DND-41 (cell line): ENCODE measurements at regions not wholly inside any gene's neighbourhood (a gene's known extent, or its start where the extent isn't known, plus 50 kb on each side); places are given as distances from the start of the nearest gene placed in this dataset.

Experiments used
- ATAC-seq: fragments of 200-7000 bp; cut with Tn5 transposase; 3 replicates; pipeline ENCODE4 v1.9.1; 2021; ENCODE audit warnings: low read depth; ENCODE audit not compliant: insufficient read depth
- DNase-seq: peaks from one replicate; pipeline ENCODE4 v3.0.0-alpha.2; 2020
- H2AFZ ChIP-seq: 2 replicates; pipeline ENCODE4 v1.6.0; 2012; ENCODE audit warnings: low read depth, low read length
- H3K27ac ChIP-seq: 2 replicates; pipeline ENCODE4 v1.5.1; 2012; ENCODE audit warnings: low read length, inconsistent platforms
- H3K27me3 ChIP-seq: fragments of 200-600 bp; sonication (generic); 2 replicates; pipeline ENCODE4 v1.6.0; 2012; ENCODE audit warnings: low read length, mild to moderate bottlenecking, inconsistent platforms; ENCODE audit not compliant: insufficient read depth, poor library complexity
- H3K36me3 ChIP-seq: 2 replicates; pipeline ENCODE4 v1.5.1; 2012; ENCODE audit warnings: low read length, inconsistent platforms; ENCODE audit not compliant: insufficient read depth
- H3K4me1 ChIP-seq: 2 replicates; pipeline ENCODE4 v1.5.1; 2012; ENCODE audit warnings: mild to moderate bottlenecking, low read length; ENCODE audit not compliant: insufficient read depth
- H3K4me2 ChIP-seq: 2 replicates; pipeline ENCODE4 v1.6.0; 2012; ENCODE audit warnings: mild to moderate bottlenecking, moderate library complexity, low read length, inconsistent platforms; ENCODE audit not compliant: insufficient read depth
- H3K4me3 ChIP-seq, 2 experiments: fragments of 200-600 bp in 1 of 2; shearing (Covaris generic) in 1 of 2; 2 replicates each; pipeline ENCODE4 v1.5.1; 2012 to 2016; ENCODE audit warnings: inconsistent platforms in 2 of 2, low read length in 2 of 2, mild to moderate bottlenecking in 2 of 2, low read depth in 1 of 2, moderate library complexity in 1 of 2
- H3K79me2 ChIP-seq: 2 replicates; pipeline ENCODE4 v1.6.0; 2012; ENCODE audit warnings: low read length, inconsistent platforms; ENCODE audit not compliant: insufficient read depth
- H3K9ac ChIP-seq: 2 replicates; pipeline ENCODE4 v1.6.0; 2012; ENCODE audit warnings: low read depth, mild to moderate bottlenecking, inconsistent platforms, low read length, moderate library complexity
- H3K9me3 ChIP-seq: 2 replicates; pipeline ENCODE4 v1.5.1; 2012; ENCODE audit warnings: low read length, moderate library complexity, mild to moderate bottlenecking, inconsistent platforms; ENCODE audit not compliant: insufficient read depth, severe bottlenecking
- H4K20me1 ChIP-seq: 2 replicates; pipeline ENCODE4 v1.6.0; 2012; ENCODE audit warnings: low read length; ENCODE audit not compliant: insufficient read depth
- EZH2 ChIP-seq: IDR thresholded peaks from 3 replicates; pipeline ENCODE4 v1.6.1; 2012; ENCODE audit warnings: borderline replicate concordance, low read depth, mild to moderate bottlenecking, moderate library complexity, low read length, inconsistent platforms; ENCODE audit not compliant: severe bottlenecking
- TF ChIP-seq, protein P1 (sequence below): IDR thresholded peaks from 2 replicates; pipeline ENCODE4 v1.5.1; 2012; ENCODE audit warnings: borderline replicate concordance, low read length, moderate library complexity, mild to moderate bottlenecking; ENCODE audit not compliant: poor library complexity, severe bottlenecking; ENCODE audit errors: extremely low read depth

DNA sequence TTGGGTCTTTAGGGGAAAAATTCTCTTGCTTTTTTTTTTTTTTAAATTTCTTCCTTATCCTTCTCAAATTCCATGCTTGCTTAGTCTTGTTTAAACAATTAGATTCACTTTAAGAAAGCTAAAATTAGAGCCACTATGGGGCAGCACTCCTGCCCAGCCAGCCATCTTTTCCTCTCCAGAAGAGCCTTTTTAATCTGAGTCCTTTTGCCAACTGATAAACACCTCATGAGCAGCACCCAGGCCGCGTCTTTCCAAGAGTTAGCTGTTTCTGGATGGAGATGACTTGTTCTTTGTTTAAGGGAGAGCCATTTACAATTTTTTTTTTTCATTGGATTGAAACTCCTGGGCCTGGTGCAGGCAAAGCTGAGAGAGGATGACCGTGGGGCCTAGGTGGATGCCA, 53.3 kb upstream of the TSPAN2 start:
- H3K36me3 ChIP-seq: no peaks in the 10 kb centered on the region
- DNase-seq (no peak), ATAC-seq (no peak)
- H3K27ac ChIP-seq: no peak overlapping the region
- no peak overlapping the region for H3K4me3 ChIP-seq
- H4K20me1 ChIP-seq: no peaks in the 10 kb centered on the region
- H3K79me2 ChIP-seq: no peaks in the 10 kb centered on the region
- no peaks in the 10 kb centered on the region for H3K9me3 ChIP-seq
- peaks cover 4% of the 10 kb centered on the region; the same call in 1 of the 2 replicates for H3K4me1 ChIP-seq
- peaks cover 9% of the 10 kb centered on the region for H3K27me3 ChIP-seq
- no peak overlapping the region for H3K4me2 ChIP-seq
- no peak overlapping the region for H2AFZ ChIP-seq
- no peak for TF ChIP-seq EZH2
- TF ChIP-seq, protein P1, sequence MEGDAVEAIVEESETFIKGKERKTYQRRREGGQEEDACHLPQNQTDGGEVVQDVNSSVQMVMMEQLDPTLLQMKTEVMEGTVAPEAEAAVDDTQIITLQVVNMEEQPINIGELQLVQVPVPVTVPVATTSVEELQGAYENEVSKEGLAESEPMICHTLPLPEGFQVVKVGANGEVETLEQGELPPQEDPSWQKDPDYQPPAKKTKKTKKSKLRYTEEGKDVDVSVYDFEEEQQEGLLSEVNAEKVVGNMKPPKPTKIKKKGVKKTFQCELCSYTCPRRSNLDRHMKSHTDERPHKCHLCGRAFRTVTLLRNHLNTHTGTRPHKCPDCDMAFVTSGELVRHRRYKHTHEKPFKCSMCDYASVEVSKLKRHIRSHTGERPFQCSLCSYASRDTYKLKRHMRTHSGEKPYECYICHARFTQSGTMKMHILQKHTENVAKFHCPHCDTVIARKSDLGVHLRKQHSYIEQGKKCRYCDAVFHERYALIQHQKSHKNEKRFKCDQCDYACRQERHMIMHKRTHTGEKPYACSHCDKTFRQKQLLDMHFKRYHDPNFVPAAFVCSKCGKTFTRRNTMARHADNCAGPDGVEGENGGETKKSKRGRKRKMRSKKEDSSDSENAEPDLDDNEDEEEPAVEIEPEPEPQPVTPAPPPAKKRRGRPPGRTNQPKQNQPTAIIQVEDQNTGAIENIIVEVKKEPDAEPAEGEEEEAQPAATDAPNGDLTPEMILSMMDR: no peak
- no peak overlapping the region for H3K9ac ChIP-seq

DNA sequence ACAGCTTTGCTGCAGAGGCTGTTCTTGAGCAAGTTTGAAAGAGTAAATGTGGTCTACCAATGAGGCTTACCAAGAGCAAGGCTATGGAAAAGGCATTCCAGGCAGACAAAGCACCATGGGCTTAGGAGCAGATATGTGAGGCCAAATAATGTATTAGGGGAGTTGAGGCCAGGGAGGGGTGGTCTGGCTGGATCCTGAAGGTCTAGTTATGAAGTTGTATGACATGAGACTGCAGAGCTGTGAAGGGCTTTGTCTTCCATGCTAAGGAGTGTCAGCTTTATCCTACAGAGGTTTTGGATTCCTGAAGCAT, 51.8 kb upstream of the TSPAN2 start:
- TF ChIP-seq EZH2: no peak
- TF ChIP-seq, protein P1: no peak
- H3K79me2 ChIP-seq: no peaks in the 10 kb centered on the region
- no peak overlapping the region for H3K27ac ChIP-seq
- no peaks in the 10 kb centered on the region for H4K20me1 ChIP-seq
- no peak overlapping the region for H3K4me2 ChIP-seq
- DNase-seq (no peak), ATAC-seq (no peak)
- no peaks in the 10 kb centered on the region for H3K9me3 ChIP-seq
- H3K4me3 ChIP-seq: no peak overlapping the region
- no peak overlapping the region for H3K9ac ChIP-seq
- H3K36me3 ChIP-seq: no peaks in the 10 kb centered on the region
- no peak overlapping the region for H2AFZ ChIP-seq
- H3K27me3 ChIP-seq: peaks cover 9% of the 10 kb centered on the region
- H3K4me1 ChIP-seq: peaks cover 4% of the 10 kb centered on the region; the same call in 1 of the 2 replicates

DNA sequence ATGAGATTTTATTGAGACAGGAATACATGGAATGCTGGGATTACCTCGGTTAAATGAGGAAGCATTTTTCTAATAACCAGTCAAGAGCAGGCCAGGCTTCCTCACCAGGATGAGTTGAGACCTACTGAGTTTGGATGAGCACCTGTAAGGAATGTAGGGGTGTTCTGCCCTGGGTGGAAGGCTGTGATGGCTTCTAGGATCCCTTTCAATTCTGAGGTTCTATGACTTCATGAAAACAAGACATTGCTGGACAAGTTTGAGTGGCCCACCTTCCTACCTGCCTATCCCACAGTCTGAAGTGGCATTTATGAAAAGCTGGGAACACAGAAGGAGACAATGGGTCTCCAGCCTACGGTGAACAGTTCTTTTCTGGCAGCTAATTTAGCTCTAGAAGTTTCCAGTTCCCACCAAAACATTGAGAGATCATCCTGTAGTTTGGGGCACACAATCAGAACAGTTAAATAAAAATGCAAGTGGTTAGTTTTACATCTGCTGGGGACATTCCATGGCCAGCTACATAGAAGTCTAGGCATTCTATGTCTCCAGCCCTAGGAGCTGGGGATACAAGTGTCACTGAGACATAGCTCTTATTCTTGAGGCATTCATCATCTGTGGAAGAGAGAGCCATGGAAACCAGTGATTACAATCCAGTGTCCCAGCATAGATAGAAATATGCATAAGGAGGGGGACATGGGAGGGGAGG, 51.3 kb upstream of the TSPAN2 start:
- ATAC-seq: no peak
- Histone ChIP-seq H3K36me3 (no peaks in the 10 kb centered on the region), H3K27ac (no peak overlapping the region), H3K9ac (no peak overlapping the region), H3K4me2 (no peak overlapping the region), H3K9me3 (no peaks in the 10 kb centered on the region), H3K79me2 (no peaks in the 10 kb centered on the region), H3K4me3 (no peak overlapping the region), H2AFZ (no peak overlapping the region), H3K27me3 (peaks cover 9% of the 10 kb centered on the region), H4K20me1 (no peaks in the 10 kb centered on the region), H3K4me1 (peaks cover 4% of the 10 kb centered on the region; the same call in 1 of the 2 replicates)
- TF ChIP-seq, protein P1: no peak
- no peak for TF ChIP-seq EZH2
- no peak for DNase-seq

DNA sequence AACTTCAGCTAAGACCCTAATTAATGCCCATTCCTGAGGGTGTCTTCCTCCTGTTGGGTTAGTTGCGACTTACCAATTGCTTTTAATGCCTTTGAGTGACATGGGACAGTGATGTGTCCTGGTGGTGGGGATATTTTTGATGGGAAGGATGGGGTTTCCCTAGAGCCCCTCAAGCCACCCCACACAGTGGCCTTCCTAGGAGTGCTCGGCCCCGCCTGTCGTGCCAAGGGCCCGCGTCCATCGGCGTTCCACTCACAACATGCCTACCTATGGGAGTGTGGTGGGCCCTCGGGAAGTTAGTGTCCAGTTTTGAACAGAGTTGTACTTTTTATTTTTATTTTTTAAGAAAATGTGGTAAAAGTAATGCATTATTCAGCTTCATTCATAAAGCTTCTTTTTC, 50.1 kb upstream of the TSPAN2 start:
- Histone ChIP-seq H3K27ac (no peak overlapping the region), H3K79me2 (no peaks in the 10 kb centered on the region), H3K4me2 (peak overlapping the region; percentile 51; the same call in 1 of the 2 replicates), H3K27me3 (peaks cover 9% of the 10 kb centered on the region), H3K36me3 (no peaks in the 10 kb centered on the region), H4K20me1 (no peaks in the 10 kb centered on the region), H2AFZ (peak overlapping the region; percentile 50; the same call in 1 of the 2 replicates), H3K9me3 (no peaks in the 10 kb centered on the region), H3K9ac (no peak overlapping the region), H3K4me3 (no peak overlapping the region), H3K4me1 (peaks cover 4% of the 10 kb centered on the region; the same call in 1 of the 2 replicates)
- TF ChIP-seq, protein P1: no peak
- TF ChIP-seq EZH2: no peak
- ATAC-seq (no peak), DNase-seq (no peak)
